DMS153 treated with DMSO at 0.1 percent for 48 hours (cell line): ENCODE measurements at regions not wholly inside any gene's neighbourhood (a gene's known extent, or its start where the extent isn't known, plus 50 kb on each side); places are given as distances from the start of the nearest gene placed in this dataset.

Experiments
- DNase-seq: peaks from one replicate; lab custom pipeline; 2025; ENCODE audit not compliant: unreplicated experiment; lab: John Stamatoyannopoulos, UW

GRCh38 chr1:175829845-175830244, 86.5 kb upstream of the TNR start:
- no peak for DNase-seq

- DNase-seq = no peak
Measured at GRCh38 chr1:175826705-175827104, 83.3 kb upstream of the TNR start.

- no peak for DNase-seq
Measured at GRCh38 chr1:175824079-175824478, 80.7 kb upstream of the TNR start.

GRCh38 chr1:175823406-175823805, 80.0 kb upstream of the TNR start:
- DNase-seq = no peak

- DNase-seq = no peak
Measured at GRCh38 chr1:175822580-175822979, 79.2 kb upstream of the TNR start.

GRCh38 chr1:175820456-175821025, 77.1 kb upstream of the TNR start:
- no peak for DNase-seq

GRCh38 chr1:175818929-175819328, 75.5 kb upstream of the TNR start:
- no peak for DNase-seq

GRCh38 chr1:175817445-175817844, 74.0 kb upstream of the TNR start:
- no peak for DNase-seq

- DNase-seq = no peak
Measured at GRCh38 chr1:175814885-175815284, 71.5 kb upstream of the TNR start.

- DNase-seq = no peak
Measured at GRCh38 chr1:175812936-175813335, 69.5 kb upstream of the TNR start.

GRCh38 chr1:175810305-175810704, 66.9 kb upstream of the TNR start:
- no peak for DNase-seq

- no peak for DNase-seq
Measured at GRCh38 chr1:175808999-175809398, 65.6 kb upstream of the TNR start.

GRCh38 chr1:175808573-175808972, 65.2 kb upstream of the TNR start:
- DNase-seq = no peak

GRCh38 chr1:175804561-175804960, 61.2 kb upstream of the TNR start:
- DNase-seq = no peak

GRCh38 chr1:175803413-175803812, 60.0 kb upstream of the TNR start:
- no peak for DNase-seq

GRCh38 chr1:175802407-175803123, 59.2 kb upstream of the TNR start:
- no peak for DNase-seq

GRCh38 chr1:175801979-175802378, 58.6 kb upstream of the TNR start:
- no peak for DNase-seq

- no peak for DNase-seq
Measured at GRCh38 chr1:175797576-175797975, 54.2 kb upstream of the TNR start.

GRCh38 chr1:175794586-175794985, 51.2 kb upstream of the TNR start:
- DNase-seq = no peak

- DNase-seq = no peak
Measured at GRCh38 chr1:175793617-175794016, 50.2 kb upstream of the TNR start.
